Liver (tissue), 3 donors: ENCODE measurements at regions not wholly inside any gene's neighbourhood (a gene's known extent, or its start where the extent isn't known, plus 50 kb on each side); places are given as distances from the start of the nearest gene placed in this dataset.

Source experiments
- EGR1 ChIP-seq, 2 donors: IDR thresholded peaks; 2 replicates each; pipeline ENCODE4 v1.6.1; 2016 to 2018; ENCODE audit warnings: antibody characterized with exemption in 2 of 2, low read depth in 2 of 2
- TF ChIP-seq, protein P1 (sequence below): fragments of 150-350 bp; IDR thresholded peaks from 2 replicates; pipeline ENCODE4 v1.5.1; 2017; ENCODE audit warnings: improper control_type of control experiment, low read depth, low read length; ENCODE audit not compliant: missing input control
- TF ChIP-seq, protein P2 (sequence below): IDR thresholded peaks from 2 replicates; pipeline ENCODE4 v1.6.1; 2016; ENCODE audit warnings: antibody characterized with exemption
- TF ChIP-seq, protein P3 (sequence below): IDR thresholded peaks from 2 replicates; pipeline ENCODE4 v1.6.1; 2016; ENCODE audit warnings: antibody characterized with exemption, mild to moderate bottlenecking
- donor health status: healthy.
- donor health status: healthy.

DNA sequence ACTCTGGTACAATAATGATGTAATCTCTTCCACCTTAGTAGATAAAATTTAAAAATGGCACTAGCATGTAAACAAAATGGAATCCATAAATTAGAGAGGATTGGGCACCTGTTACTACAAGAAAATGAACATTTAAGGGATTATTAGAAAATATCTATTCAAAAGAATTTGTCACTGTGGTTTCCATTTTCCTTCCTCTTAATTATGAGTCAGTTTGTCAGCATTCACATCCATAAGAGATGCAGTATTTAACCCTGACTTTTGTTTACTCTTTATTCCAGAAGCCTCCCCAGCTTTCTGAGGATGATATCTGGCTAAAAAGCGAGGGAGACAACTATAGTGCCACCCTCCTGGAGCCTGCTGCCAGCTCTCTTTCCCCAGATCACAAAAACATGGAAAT, 72.1 kb downstream of the C9orf152 start:
- no peak for TF ChIP-seq EGR1 (IDR thresholded peaks at IDR 0.05; ENCODE audit: low read depth in 2 of 2)
- TF ChIP-seq, protein P1, sequence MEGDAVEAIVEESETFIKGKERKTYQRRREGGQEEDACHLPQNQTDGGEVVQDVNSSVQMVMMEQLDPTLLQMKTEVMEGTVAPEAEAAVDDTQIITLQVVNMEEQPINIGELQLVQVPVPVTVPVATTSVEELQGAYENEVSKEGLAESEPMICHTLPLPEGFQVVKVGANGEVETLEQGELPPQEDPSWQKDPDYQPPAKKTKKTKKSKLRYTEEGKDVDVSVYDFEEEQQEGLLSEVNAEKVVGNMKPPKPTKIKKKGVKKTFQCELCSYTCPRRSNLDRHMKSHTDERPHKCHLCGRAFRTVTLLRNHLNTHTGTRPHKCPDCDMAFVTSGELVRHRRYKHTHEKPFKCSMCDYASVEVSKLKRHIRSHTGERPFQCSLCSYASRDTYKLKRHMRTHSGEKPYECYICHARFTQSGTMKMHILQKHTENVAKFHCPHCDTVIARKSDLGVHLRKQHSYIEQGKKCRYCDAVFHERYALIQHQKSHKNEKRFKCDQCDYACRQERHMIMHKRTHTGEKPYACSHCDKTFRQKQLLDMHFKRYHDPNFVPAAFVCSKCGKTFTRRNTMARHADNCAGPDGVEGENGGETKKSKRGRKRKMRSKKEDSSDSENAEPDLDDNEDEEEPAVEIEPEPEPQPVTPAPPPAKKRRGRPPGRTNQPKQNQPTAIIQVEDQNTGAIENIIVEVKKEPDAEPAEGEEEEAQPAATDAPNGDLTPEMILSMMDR: no peak
- TF ChIP-seq, protein P2, sequence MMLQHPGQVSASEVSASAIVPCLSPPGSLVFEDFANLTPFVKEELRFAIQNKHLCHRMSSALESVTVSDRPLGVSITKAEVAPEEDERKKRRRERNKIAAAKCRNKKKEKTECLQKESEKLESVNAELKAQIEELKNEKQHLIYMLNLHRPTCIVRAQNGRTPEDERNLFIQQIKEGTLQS: no peak
- TF ChIP-seq, protein P3, sequence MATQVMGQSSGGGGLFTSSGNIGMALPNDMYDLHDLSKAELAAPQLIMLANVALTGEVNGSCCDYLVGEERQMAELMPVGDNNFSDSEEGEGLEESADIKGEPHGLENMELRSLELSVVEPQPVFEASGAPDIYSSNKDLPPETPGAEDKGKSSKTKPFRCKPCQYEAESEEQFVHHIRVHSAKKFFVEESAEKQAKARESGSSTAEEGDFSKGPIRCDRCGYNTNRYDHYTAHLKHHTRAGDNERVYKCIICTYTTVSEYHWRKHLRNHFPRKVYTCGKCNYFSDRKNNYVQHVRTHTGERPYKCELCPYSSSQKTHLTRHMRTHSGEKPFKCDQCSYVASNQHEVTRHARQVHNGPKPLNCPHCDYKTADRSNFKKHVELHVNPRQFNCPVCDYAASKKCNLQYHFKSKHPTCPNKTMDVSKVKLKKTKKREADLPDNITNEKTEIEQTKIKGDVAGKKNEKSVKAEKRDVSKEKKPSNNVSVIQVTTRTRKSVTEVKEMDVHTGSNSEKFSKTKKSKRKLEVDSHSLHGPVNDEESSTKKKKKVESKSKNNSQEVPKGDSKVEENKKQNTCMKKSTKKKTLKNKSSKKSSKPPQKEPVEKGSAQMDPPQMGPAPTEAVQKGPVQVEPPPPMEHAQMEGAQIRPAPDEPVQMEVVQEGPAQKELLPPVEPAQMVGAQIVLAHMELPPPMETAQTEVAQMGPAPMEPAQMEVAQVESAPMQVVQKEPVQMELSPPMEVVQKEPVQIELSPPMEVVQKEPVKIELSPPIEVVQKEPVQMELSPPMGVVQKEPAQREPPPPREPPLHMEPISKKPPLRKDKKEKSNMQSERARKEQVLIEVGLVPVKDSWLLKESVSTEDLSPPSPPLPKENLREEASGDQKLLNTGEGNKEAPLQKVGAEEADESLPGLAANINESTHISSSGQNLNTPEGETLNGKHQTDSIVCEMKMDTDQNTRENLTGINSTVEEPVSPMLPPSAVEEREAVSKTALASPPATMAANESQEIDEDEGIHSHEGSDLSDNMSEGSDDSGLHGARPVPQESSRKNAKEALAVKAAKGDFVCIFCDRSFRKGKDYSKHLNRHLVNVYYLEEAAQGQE: no peak
